Muscle of back (tissue), 3 donors: ENCODE measurements at regions not wholly inside any gene's neighbourhood (a gene's known extent, or its start where the extent isn't known, plus 50 kb on each side); places are given as distances from the start of the nearest gene placed in this dataset.
A peak's percentile ranks its signal among the peaks of the same experiment; 100 is the strongest.

Source experiments
- DNase-seq, 3 donors: peaks; one replicate each; pipeline versions ENCODE4 v3.0.0 to v3.0.0-alpha.2; 2013

- DNase-seq: no peak
These were observed 55.2 kb downstream of the TWIST1 start for GRCh38 chr7:19062216-19062615.

GRCh38 chr7:19061331-19061730, 56.1 kb downstream of the TWIST1 start:
- no peak for DNase-seq

GRCh38 chr7:19060761-19061259, 56.6 kb downstream of the TWIST1 start:
- DNase-seq: peak in 2 of 3 donors; percentile 15 to 42

GRCh38 chr7:19056305-19056704, 61.1 kb downstream of the TWIST1 start:
- DNase-seq: no peak
